GM21367 (cell line): ENCODE measurements at regions not wholly inside any gene's neighbourhood (a gene's known extent, or its start where the extent isn't known, plus 50 kb on each side); places are given as distances from the start of the nearest gene placed in this dataset.
"Not testable (repeated sequence)": the region's sequence is repeated elsewhere in the genome, so short reads cannot be mapped to it uniquely, and the experiment has no call there.

Experiments
- ATAC-seq: cut with Tn5 transposase; IDR thresholded peaks from one replicate; pipeline ENCODE4 v1.9.1; 2021; ENCODE audit not compliant: unreplicated experiment

- ATAC-seq: no peak
Observed at GRCh38 chr16:65618333-65618732, 496.5 kb upstream of the CDH11 start.

GRCh38 chr16:65617421-65617820 is 495.6 kb upstream of the CDH11 start:
- no peak for ATAC-seq

DNA sequence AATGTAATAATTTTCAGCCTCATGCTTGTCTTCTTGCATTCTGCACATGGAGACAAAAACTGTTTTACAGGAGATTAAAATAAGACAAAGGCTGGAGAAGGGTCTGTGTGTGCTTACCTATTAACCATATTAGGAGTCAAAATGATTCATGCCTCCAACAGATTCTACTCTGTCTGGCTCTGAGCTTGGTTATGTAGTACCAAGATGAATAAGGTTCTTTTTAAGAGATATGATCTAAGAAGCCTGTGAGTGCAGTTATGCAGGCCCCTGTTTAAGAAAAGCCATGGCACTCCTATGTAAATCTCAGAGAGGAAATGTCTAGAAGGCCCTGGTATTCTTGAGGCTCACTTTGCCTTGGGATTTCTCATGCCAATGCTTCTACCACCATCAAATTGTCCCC is 486.6 kb upstream of the CDH11 start:
- ATAC-seq: no peak

DNA sequence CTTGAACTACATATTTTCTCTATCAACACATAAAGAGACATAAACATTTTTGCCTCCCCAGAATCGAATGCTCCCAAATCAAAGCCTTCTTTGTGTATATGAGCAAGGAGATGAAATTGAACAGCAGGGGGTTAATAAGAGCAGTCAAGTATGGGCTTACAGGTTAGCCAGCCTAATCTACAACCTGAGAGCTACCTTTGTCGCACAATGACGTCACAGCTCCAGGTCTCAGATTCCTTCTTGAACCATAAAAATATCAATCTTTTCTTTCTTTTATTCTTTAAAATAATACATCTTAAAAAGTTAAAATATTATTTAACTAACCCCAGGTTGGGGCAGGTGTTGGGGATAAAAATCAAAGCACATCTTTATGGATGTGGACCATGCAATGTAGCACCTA is 482.9 kb upstream of the CDH11 start:
- ATAC-seq: no peak

DNA sequence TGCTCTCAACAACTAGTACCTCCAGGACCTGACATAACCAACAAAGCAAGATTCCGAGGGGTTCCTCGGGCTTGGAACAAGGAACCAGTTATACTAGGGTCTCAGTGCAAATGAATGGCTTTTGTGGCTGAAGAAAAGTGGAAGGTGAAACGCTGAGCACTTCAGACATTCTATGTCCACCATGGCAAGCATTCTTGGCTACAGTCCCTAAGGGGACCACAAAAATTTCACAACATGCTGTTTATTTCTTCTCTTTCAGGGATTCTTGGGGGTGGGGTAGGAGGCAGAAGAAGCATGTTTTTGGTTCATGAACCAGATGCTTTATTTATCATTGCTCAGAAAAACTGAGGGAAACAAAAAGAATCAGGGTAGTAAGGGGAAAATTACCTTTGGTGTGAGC is 479.9 kb upstream of the CDH11 start:
- no peak for ATAC-seq

DNA sequence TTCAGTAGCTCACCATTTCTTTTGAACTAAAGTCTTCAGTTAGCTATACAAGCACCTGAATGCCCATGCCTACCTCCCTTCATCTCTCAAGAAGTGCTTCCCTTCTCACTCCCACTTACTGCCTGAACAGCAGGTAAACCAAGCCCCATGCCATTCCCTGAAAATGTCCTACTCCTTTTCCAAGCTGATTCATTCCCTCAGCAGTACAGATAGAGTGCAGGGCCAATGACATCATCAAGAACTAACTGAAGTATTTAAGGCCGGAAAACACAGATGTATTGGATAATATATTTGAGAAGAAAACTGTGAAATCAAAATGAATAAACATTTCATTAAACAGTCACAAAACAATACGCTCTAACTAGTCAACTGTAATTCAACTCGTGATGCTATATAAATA is 478.8 kb upstream of the CDH11 start:
- no peak for ATAC-seq

DNA sequence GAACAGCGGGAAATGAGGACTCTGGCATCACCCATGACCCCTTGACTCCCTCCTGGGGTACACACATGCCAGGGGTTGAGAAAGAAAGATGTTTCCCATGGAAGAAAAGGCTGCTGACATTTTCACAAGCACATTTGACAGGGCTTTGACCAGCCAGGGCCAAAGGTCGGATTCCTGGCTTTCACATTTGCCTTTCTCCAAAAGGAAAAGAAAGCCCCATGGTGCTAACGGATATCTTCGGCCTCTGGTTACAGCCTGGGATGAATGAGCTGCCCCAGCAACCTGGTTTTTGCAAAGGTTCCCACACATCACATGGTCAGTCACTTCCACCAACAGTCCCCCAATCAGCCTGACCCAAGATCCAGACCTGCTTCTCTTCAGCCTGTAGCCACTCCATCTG is 478.2 kb upstream of the CDH11 start:
- no peak for ATAC-seq

DNA sequence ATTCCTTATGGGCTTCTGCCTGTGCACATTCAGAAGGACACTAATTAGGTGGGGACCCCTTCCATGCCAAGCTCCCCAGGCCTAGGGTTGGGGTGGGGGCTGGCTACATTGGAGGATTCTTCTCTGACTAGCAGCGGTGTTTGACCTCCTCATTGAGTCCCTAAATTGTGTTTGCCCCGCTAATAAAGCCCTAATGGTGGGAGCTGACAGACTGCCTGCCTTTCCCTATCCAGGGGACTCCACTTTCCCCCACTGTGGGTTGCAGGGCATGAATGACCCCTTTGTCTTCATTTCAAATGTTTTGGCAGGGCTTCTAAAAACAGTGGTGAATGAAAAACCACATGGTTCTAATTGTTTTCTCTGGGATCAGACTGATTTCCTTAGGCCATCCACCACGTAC is 476.8 kb upstream of the CDH11 start:
- no peak for ATAC-seq

GRCh38 chr16:65583498-65583897 is 461.6 kb upstream of the CDH11 start:
- ATAC-seq: no peak

DNA sequence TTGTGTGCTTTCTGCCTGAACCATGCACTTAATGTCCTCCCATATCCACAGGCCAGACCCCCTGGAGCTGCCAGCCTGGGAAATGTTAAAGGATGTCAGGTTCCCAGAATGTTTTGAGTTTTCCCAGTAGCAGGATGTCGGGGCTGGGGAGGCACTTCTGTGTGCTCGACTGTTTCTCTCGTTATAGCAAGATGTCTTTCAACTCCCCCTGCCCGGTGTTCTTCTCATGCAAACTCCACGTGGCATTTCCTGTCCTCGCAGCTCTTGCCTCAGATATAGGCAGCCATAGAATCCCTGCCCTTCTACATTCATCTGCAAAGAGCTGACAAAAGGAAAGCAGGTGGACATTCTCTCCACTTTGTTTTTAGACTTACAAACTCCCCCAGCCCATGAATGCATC is 457.2 kb upstream of the CDH11 start:
- ATAC-seq: no peak

DNA sequence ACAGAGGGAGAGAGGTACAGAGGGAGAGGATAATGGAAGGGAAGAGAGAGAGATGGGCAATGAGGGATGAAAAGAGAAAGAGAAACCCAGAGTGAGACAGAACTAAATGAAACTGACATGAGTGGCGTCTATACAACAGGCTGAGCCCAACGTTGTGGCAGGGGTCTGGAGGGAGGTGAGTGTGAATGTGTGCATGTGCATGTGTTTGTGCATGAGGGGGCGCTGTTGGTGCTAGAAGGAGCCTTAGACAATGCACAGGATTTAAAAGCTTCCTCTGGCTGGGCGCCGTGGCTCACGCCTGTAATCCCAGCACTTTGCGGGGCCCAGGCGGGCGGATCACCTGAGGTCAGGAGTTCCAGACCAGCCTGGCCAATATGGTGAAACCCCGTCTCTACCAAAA is 454.8 kb upstream of the CDH11 start:
- ATAC-seq: no peak

DNA sequence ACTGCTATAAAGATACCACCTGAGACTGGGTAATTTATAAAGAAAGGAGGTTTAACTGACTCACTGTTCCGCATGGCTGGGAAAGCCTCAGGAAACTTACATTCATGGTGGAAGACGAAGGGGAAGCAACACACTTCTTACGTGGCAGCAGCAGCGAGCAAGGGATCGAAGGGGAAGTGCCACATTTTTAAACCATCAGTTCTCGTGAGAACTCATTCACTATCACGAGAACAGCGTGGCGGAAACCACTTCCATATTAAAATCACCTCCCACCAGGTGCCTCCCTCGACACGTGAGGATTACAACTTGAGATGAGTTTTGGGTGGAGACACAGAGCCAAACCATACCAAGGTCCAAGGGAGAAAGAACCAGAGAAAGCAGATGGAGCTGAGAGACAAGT is 454.3 kb upstream of the CDH11 start:
- ATAC-seq: no peak

DNA sequence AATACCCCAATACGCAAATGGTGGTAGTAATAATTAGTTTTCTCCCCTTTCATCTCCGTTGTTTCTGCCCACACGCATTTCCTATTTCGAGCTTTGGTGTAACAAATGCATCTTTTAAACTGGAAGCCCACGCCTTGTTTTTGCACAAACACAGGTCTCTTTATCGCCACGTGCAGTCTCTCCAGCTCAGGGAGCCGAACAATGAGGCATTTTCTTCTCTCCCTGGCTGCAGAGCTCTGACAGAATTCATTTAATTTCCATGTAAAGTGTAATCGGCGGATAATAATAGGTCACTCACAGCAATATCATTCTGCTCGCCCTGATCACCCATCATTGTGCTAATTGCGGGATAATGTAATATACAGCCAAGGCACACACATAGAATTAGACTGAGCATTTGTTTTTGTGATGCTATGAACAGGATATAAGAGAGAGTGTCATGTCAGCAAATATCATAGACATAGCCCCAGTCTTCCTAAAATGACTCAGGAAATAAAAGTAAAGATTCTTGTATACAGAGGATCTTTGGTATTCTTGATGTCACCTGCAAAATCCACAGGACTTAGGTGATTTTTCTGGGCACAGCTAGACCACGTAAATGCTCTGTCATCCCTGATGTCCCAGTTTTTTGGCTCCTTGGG is 452.6 kb upstream of the CDH11 start:
- ATAC-seq: no peak

DNA sequence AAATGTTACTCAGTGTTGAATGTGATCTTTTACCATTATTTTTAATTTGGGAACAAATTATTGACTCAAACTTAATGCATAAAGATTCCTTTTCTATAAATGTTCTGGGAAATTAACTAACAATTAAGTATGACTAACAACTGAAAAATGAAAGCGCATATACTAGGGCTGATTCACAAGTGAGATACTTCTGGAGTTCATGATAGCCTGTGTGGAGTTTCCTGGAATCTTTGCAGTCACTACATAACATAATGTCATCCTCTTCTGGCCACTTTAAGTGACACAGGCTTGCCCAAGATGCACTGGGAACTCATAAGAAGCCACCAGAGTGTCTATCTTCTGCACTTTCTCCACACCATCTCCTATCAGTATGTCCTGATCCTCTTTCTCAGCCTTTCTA is 450.3 kb upstream of the CDH11 start:
- ATAC-seq: no peak

DNA sequence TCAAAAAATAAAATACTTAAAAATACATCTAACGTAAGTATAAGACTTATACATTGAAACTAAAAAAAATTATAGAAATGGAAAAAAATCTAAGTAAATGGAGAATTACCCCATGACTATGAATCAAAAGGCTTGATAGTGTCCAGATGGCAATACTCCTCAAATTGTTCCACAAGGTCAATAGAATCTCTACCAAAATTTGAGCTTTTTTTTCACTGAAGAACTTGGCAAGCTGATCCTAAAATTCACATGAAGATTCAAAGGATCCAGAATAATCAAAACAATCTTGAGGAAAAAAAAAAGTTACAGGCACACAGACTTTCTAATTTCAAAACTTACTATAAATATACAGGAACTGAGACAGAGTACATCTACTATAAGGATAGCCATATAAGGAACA is 448.4 kb upstream of the CDH11 start:
- no peak for ATAC-seq

GRCh38 chr16:65559846-65560245 is 438.0 kb upstream of the CDH11 start:
- no peak for ATAC-seq

- ATAC-seq: not testable (repeated sequence)
Observed at GRCh38 chr16:65549689-65550088, 427.8 kb upstream of the CDH11 start.

GRCh38 chr16:65548470-65548869 is 426.6 kb upstream of the CDH11 start:
- no peak for ATAC-seq

- ATAC-seq: no peak
Observed at GRCh38 chr16:65547772-65548446, 426.0 kb upstream of the CDH11 start.

DNA sequence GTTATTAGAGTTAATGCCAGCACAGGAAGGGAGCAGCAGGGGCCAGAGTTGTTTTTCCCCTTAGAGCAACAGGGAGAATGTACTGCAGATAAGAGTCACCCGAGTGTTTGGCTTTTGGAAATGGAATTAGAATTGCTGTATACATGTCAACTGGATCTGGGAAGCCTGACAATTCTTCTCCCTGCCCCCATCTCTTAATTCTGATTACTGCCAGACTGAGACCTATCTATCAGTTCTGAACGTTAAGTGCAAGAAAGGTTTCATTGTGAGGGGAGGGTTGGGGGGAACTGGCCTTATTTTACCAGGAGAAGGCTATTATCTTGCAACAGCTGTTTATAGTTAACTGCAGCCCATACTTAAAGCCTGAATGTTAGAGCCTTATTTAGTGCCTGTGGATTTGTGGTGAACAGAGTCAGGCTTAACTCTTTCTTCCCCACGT is 424.5 kb upstream of the CDH11 start:
- ATAC-seq: no peak

DNA sequence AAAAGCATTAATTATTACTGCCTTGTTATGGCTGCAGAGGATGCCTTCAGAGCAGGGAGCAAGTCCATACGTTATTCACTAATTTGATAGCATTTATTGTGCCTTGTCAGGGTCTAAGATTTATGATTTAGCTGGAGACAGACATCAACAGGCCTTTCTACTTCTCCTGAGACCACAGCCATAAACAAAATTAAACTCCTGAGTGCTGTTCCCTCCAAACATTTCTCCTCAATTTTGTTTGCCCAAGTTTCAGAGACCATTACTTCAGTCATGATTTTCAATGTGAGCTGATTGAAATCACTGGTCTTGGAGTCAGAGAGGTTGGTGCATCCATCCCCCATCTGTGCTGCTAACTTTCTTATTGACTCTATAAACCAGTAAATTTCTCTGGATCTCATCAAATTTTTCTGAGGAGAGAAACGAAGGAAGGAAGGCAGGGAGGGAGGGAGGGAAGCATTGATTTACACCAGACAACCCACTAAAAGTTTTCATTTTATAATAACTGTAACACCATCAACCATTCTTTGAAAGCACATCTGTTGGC is 423.6 kb upstream of the CDH11 start:
- no peak for ATAC-seq
